Tibial nerve (tissue), 4 donors: ENCODE measurements at regions not wholly inside any gene's neighbourhood (a gene's known extent, or its start where the extent isn't known, plus 50 kb on each side); places are given as distances from the start of the nearest gene placed in this dataset. TPM values are rescaled to one million over a fixed set of nuclear protein-coding genes. Genes with fewer than 3 reads are reported as not detected.
"Not testable (repeated sequence)": the region's sequence is repeated elsewhere in the genome, so short reads cannot be mapped to it uniquely, and the experiment has no call there.

Experiments
- DNase-seq, 2 donors: peaks; one replicate each; pipeline ENCODE4 v3.0.0-alpha.2; 2019; ENCODE audit warnings: low spot score in 2 of 2
- H3K27ac ChIP-seq, 4 donors: fragments of 200-600 bp; sonication (generic) in 3 of 4; one replicate each; pipeline ENCODE4 v1.5.1; 2017 to 2019; ENCODE audit warnings: mild to moderate bottlenecking in 1 of 4
- H3K27me3 ChIP-seq, 2 donors: fragments of 200-600 bp; sonication (generic) in 1 of 2; one replicate each; pipeline versions ENCODE4 v1.5.1 to v1.6.0; 2017 to 2019
- H3K36me3 ChIP-seq, 3 donors: fragments of 200-600 bp; sonication (generic); one replicate each; pipeline ENCODE4 v1.5.1; 2018 to 2019
- H3K4me1 ChIP-seq, 4 donors: fragments of 200-600 bp; sonication (generic) in 3 of 4; one replicate each; pipeline ENCODE4 v1.5.1; 2017 to 2019
- H3K4me3 ChIP-seq, 4 donors: fragments of 200-600 bp; sonication (generic) in 3 of 4; one replicate each; pipeline ENCODE4 v1.5.1; 2017 to 2019; ENCODE audit warnings: mild to moderate bottlenecking in 1 of 4, moderate library complexity in 1 of 4
- H3K9me3 ChIP-seq, 4 donors: fragments of 200-600 bp; sonication (generic) in 3 of 4; one replicate each; pipeline ENCODE4 v1.5.1; 2017 to 2019
- WGBS, 2 donors: methylation state at CpG; one replicate each; pipeline ENCODE4 v1.1.5; 2018; 5-methylcytosine and 5-hydroxymethylcytosine counted together
- small RNA-seq: library from RNA; depleted of rRNA; stranded (forward); fragments of <200 nt; gene quantifications from one replicate; pipeline ENCODE3, GENCODE V24; 2016

DNA sequence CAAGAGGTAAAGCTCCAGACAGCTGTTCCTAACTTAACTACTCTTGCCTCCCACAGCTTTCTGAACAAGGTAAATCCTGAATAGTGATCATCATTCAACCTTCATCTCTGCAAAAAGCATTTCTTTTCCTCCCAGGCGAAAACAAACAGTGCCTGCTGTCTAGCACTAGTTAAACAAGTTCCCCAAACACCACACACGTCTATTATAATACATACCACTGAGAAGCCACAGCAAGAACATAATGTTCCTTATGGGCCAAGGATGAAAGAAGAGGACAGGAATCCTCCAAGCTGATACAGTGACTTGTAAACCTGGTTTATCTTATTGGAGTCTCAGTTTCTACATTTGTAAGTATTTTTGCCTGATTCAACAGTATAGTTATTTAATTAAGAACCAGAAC is 56.1 kb upstream of the PDPR start:
- peak overlapping the region in 2 of 4 donors; percentile 22 to 43 for H3K27ac ChIP-seq
- 0% methylated on average over 1 of the region's 2 CpGs; no CpG with 5 or more reads in 1 of the 2 donors for WGBS, 2 donors
- H3K4me1 ChIP-seq, result peaks cover 0 to 20% (median 0%) of the 10 kb centered on the region in 4 donors
- H3K27me3 ChIP-seq, DNase-seq, H3K36me3 ChIP-seq, H3K9me3 ChIP-seq, H3K4me3 ChIP-seq: not testable (repeated sequence)

DNA sequence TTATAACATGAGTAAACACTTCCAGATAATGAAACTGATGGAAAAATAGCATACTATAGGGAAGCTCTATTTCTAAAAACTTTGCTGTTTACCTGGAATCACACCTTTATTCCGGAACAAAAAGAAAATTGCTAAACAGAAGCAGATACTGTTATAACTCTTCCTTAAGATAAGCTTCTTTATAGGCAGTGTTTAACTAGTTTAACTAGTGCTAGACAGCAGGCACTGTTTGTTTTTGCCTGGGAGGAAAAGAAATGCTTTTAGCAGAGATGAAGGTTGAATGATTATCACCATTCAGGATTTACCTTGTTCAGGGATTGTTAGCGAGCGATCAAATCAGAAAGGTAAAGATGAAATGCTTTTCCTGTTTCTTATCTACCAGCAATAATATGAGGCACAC is 54.7 kb upstream of the PDPR start:
- H3K4me1 ChIP-seq, result peaks cover 0 to 25% (median 0%) of the 10 kb centered on the region in 4 donors
- not testable (repeated sequence) for H3K4me3 ChIP-seq, H3K27me3 ChIP-seq, H3K36me3 ChIP-seq, H3K27ac ChIP-seq, DNase-seq, H3K9me3 ChIP-seq
- 94 to 97% methylated on average over 3 of the region's 3 CpGs for WGBS, 2 donors

DNA sequence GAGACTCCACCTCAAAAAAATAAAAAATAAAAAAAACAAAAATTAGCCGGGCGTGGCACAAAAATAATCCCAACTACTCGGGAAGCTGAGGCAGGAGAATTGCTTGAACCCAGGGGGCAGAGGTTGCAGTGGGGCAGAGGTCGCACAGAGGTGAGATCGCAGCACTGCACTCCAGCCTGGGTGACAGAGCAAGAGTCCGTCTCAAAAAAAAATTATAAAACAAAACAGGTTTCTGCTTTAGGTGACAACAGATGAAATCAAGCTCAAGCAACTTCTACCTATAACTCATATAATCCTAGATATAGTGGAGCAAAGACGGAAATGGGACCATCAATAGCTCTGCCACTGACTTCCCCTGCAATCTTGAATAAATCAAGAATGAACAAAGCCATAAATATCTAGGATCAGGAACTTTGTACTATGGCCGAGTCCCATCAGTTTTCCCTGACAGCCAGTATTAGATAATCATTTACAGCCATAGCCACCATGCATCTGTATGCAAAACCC is 53.6 kb upstream of the PDPR start:
- H3K36me3 ChIP-seq, DNase-seq, H3K4me3 ChIP-seq, H3K9me3 ChIP-seq, H3K27ac ChIP-seq, H3K27me3 ChIP-seq: not testable (repeated sequence)
- 67 to 71% methylated on average over 8 of the region's 8 CpGs for WGBS, 2 donors
- peaks cover 0 to 31% (median 0%) of the 10 kb centered on the region in 4 donors for H3K4me1 ChIP-seq

DNA sequence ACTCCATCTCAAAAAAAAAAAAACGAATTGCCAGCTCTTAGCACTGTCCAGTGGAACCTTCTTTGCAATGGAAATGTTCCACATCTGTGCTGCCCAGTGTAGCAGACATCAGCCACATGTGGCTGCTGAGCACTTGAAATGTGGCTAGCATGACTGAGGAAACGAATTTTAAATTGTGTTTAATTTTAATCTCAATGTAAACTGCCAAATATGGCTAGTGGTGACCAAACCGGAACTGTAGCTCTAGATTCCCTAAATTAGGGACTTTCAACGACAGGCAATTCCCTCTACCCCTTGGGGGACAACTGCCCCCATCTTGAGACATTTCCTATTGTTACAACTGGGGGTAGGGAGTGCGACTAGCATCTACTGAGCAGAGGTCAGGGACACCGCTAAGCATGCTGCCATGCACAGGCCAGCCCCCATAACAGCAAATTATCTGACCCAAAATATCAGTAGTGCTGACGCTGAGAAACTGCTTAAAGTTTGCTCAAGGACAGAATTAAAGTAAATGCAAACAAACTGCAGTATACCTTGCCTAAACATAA is 52.4 kb upstream of the PDPR start:
- H3K36me3 ChIP-seq, H3K9me3 ChIP-seq, DNase-seq, H3K27ac ChIP-seq, H3K4me3 ChIP-seq, H3K27me3 ChIP-seq: not testable (repeated sequence)
- peaks cover 0 to 35% (median 0%) of the 10 kb centered on the region in 4 donors for H3K4me1 ChIP-seq
- 58 to 77% methylated on average over 7 of the region's 7 CpGs for WGBS, 2 donors

DNA sequence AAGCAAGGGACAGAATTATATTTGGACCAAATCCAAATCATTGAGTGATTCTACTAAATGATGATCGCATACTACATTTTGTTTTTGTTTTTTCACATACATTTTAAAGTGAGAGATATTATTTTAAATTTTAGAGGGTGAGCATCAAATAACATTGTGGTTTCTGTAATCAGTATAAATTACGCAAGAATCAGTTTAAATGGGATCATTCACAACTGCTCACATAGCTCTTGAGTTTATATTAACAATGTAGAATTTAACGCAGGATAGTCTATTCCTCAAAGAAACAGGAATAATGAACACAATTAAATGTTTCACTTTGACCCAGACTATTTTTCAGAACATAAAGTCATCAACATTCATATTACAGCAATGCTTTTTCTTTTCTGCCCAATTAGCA is 51.2 kb upstream of the PDPR start:
- H3K27me3 ChIP-seq, H3K36me3 ChIP-seq, DNase-seq, H3K4me3 ChIP-seq, H3K9me3 ChIP-seq, H3K27ac ChIP-seq: not testable (repeated sequence)
- WGBS, 2 donors, result 66 to 68% methylated on average over 3 of the region's 3 CpGs
- H3K4me1 ChIP-seq, result peaks cover 0 to 37% (median 0%) of the 10 kb centered on the region in 4 donors

Small RNAs in the stretch of these regions (small RNA-seq; reads per million reads assigned to genes)
- gene MIR1972-2, result not detected
